Fibroblast of gingiva (primary cell): ENCODE measurements at regions not wholly inside any gene's neighbourhood (a gene's known extent, or its start where the extent isn't known, plus 50 kb on each side); places are given as distances from the start of the nearest gene placed in this dataset.

Experiments
- DNase-seq: peaks from one replicate; pipeline ENCODE4 v3.0.0-alpha.2; 2011; ENCODE audit warnings: low read depth

- DNase-seq = no peak
Observed at GRCh38 chr2:129318581-129319421, 660.7 kb upstream of the RAB6C start.

DNA sequence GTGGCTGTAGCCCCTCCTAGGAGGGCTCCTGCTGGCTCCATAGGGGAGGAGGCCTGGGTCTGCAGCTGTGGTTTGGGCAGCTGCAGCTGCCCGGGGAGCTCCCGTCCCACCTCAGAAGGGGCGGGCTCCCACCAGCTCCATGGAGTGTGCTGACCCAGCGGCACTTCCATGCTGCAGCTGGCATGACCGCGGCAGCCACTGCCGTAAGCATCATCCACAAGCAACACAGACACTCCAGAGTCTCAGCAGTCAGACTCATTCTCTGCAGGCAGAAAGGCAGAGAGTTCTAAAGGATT is 660.1 kb upstream of the RAB6C start:
- no peak for DNase-seq

GRCh38 chr2:129320288-129320687 is 659.2 kb upstream of the RAB6C start:
- no peak for DNase-seq

- no peak for DNase-seq
Observed at GRCh38 chr2:129324349-129324748, 655.1 kb upstream of the RAB6C start.

- DNase-seq = no peak
Observed at GRCh38 chr2:129325151-129325550, 654.3 kb upstream of the RAB6C start.

- DNase-seq = no peak
Observed at GRCh38 chr2:129329574-129329973, 649.9 kb upstream of the RAB6C start.

DNA sequence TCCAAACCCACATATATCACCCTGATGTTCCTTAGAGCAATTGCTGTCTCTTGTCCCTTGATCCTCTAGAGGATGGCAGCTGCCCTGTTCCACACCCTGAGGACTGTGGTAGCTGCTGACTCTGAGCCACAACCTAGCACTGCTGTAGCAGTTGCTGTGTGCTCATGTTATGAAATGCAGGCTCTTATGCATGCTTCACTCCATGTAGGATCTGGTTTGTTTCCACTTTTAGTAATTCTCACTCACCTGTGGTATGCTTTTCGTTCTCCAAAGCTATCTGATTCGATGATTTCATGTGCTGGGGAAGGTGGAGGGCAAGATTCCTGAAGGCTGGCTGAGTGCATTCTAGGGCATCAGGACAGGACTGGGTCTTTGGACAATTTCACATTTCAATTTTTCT is 649.0 kb upstream of the RAB6C start:
- DNase-seq = no peak

GRCh38 chr2:129331638-129332037 is 647.8 kb upstream of the RAB6C start:
- no peak for DNase-seq

DNA sequence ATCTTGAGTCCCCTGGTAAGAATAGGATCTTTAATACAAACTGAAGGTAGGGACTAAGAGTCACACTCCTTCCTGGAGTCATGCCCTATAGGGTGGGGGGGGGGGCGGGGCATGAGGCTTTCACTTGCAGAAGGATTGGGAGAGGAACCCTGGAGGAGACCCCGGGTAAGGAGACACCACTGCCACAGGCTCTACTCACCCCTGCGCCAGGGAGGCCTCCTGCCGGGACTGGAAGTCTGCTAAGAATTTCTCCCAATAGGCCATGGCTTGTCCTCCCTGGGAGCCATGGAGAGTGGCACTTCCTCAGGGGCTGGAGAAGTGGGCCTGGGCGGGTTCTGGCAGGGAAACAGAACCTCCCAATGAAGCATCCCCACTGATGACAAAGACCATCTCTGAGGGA is 645.3 kb upstream of the RAB6C start:
- no peak for DNase-seq

- DNase-seq = no peak
Observed at GRCh38 chr2:129334696-129335410, 644.6 kb upstream of the RAB6C start.

DNA sequence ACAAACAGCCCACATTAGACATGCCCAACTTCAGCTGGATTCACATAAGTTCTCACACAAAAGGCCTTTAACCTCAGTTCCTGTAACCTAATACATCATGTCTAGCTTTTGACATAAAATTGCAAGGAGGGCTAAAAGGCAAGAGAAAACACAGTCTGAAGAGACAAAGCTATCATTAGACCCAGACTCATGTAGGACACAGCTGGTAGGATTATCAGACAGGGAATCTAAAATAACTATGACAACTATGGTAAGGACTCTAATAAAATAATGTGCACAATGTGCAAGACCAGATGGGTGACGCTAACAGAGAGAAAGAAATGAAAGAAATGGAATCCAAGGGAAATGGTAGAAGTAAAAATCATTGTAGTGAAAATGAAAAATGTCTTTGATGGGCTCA is 643.2 kb upstream of the RAB6C start:
- no peak for DNase-seq

DNA sequence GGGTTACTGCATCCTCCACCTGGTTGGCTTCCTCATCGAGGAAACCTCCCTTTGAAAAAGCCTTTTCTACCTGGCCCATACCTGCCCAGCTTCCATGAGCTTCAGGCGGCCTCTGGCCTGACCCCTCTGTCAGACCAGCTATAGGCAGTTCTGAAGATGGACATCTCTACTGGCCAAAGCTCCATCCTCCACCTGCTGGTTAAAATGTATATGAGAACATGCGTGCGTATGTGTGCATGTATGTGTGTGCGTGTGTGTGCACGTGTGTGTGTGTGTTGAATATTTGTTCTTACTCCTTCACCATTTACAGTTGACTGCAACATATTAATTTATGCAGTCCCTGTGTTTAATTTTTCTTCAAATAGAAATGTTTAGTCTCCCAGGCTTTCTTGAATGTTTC is 642.4 kb upstream of the RAB6C start:
- DNase-seq = no peak

DNA sequence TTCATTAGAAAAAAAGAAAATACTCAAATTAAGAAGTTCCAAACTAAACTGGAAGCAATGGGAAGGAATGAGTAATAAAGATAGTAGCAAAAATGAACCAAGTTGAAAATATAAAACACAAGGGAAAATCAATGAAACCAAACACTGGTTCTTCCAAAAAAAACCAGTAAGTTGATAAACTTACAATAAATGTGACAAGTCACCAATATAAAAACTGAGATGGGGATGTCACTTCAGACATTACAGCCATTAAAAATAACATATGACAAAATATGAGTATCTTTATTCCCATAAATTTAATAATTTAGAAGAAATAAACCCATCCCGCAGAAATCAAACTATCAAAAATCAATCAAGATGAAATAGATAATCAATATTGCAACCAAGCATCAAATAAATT is 633.9 kb upstream of the RAB6C start:
- no peak for DNase-seq

DNA sequence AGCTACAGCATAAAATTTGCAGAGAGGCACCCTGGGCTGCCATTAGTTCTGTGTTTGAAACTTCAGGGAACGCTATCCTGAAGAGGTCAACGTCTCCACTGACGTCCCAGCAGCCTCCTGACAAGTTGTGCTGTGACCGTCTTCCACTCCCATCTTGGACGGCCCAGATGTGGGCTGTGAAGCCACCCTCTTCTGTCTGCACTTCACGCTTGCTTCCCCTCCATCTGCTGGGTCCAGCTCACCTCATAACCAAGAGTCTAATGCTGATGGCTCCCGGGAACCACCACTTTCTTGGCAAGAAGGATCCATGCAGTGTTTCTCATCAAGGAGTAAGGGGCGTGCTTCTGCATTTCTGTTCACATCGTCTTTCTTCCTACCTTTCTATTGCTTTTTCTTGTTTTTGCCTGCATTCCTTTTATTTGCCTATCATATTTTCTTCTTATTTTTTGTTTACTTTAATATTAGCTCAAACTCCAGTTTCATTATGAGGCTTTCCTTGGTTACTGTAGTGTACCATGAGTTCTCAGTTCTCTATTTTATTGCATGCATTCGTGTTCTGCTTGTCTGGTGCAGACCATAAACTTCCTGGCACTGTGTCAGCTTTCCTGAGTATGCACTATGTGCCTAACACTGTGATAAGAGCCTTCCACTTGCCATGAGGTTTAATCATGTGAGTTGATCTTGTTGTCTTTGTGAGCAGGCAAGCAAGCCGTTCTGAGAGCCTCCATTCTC is 631.8 kb upstream of the RAB6C start:
- no peak for DNase-seq

DNA sequence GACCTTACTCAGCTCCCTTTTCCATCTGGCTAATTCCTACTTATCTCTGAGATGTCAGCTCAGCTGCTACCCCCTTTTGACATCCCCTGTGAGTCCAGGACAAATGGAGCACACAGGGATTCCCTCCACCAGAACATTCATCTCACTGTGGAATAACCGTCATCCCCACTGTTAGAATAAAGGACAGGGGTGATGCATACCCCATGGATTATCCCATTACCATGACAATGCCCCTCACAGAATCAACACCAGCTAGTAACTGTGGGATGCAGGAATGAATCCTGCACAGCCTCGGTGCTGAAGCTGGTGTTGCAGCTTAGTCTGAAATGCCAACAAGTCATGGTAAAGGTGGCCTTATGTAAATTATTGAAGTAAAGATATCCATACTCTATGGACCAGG is 624.8 kb upstream of the RAB6C start:
- DNase-seq = no peak

GRCh38 chr2:129361688-129362087 is 617.8 kb upstream of the RAB6C start:
- no peak for DNase-seq

GRCh38 chr2:129366263-129366662 is 613.2 kb upstream of the RAB6C start:
- DNase-seq = no peak

- DNase-seq = no peak
Observed at GRCh38 chr2:129367107-129367506, 612.4 kb upstream of the RAB6C start.

DNA sequence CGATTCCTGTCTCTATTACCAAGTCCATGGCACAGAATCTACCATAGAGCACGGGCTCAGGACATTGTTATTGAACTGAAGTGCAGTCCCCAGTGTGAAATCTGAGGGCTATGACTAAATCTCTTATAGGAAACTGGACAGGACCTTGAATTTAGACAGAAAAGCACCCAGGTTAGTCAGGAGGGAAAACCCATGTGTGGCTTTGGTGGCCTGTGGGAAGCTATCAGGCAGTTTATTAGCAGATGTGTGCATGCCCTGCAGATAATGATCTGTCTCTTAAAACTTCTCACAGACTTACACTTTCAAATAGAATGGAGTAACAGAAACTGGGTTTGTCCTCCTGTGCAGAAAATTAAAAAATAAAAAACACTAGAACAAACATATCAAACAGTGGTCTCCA is 610.0 kb upstream of the RAB6C start:
- DNase-seq = no peak

DNA sequence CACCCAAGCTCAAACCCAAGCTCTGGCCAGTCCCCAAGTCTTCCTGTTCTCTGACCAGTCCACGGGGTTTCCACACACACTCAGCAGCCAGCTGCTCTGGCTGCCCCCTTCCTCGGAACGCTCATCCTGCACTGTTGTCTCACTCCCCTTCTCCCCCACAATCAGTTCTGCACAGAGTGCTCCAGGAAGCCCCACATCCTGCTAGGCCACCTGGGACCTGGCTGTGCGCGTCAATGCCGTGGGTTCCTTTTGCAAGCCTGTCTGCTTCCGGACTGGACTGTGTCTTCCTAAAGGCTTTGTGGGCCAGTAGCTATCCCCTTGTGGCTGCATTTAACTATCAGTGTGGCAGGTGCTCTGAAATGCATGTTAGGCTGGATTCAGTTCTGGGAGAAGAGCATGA is 605.0 kb upstream of the RAB6C start:
- DNase-seq = no peak

- no peak for DNase-seq
Observed at GRCh38 chr2:129375632-129376425, 603.6 kb upstream of the RAB6C start.

GRCh38 chr2:129376426-129377077 is 602.9 kb upstream of the RAB6C start:
- DNase-seq = no peak
